Tibial artery (tissue), 4 donors: ENCODE measurements at regions not wholly inside any gene's neighbourhood (a gene's known extent, or its start where the extent isn't known, plus 50 kb on each side); places are given as distances from the start of the nearest gene placed in this dataset.

Experiments
- DNase-seq, 2 donors: peaks; one replicate each; pipeline ENCODE4 v3.0.0-alpha.2; 2019
- H3K27ac ChIP-seq, 2 donors: fragments of 200-600 bp; sonication (generic) in 1 of 2; 1 replicate in 1 of 2; 2 replicates in 1 of 2; pipeline ENCODE4 v1.5.1; 2018 to 2019; ENCODE audit warnings: mild to moderate bottlenecking in 1 of 2
- H3K27me3 ChIP-seq, 2 donors: fragments of 200-600 bp; sonication (generic) in 1 of 2; one replicate each; pipeline versions ENCODE4 v1.5.1 to v1.6.0; 2016 to 2019
- H3K36me3 ChIP-seq, 3 donors: fragments of 200-600 bp; sonication (generic) in 2 of 3; one replicate each; pipeline ENCODE4 v1.5.1; 2016 to 2019; ENCODE audit warnings: mild to moderate bottlenecking in 2 of 3
- H3K4me1 ChIP-seq, 4 donors: fragments of 200-600 bp; sonication (generic) in 2 of 4; 1 replicate in 3 of 4; 2 replicates in 1 of 4; pipeline ENCODE4 v1.5.1; 2016 to 2019
- H3K4me3 ChIP-seq, 2 donors: fragments of 200-600 bp; sonication (generic) in 1 of 2; 1 replicate in 1 of 2; 2 replicates in 1 of 2; pipeline ENCODE4 v1.5.1; 2018 to 2019; ENCODE audit warnings: mild to moderate bottlenecking in 2 of 2
- H3K9me3 ChIP-seq, 3 donors: fragments of 200-600 bp; sonication (generic) in 1 of 3; one replicate each; pipeline ENCODE4 v1.5.1; 2016 to 2019
- intact Hi-C: fragments of 100-400 bp; cut with DNase I; formaldehyde crosslinking; loops from one replicate; pipeline ENCODE4 v1.15.0; 2023; ENCODE audit warnings: low total_unique reads
- TF ChIP-seq, protein P1 (sequence below), 2 experiments: fragments of 200-600 bp in 1 of 2; fragments of 450-650 bp in 1 of 2; IDR thresholded peaks; one replicate each; pipeline ENCODE4 v1.5.1; 2017 to 2019; ENCODE audit warnings: antibody characterized with exemption in 2 of 2, mild to moderate bottlenecking in 1 of 2, moderate library complexity in 1 of 2

DNA sequence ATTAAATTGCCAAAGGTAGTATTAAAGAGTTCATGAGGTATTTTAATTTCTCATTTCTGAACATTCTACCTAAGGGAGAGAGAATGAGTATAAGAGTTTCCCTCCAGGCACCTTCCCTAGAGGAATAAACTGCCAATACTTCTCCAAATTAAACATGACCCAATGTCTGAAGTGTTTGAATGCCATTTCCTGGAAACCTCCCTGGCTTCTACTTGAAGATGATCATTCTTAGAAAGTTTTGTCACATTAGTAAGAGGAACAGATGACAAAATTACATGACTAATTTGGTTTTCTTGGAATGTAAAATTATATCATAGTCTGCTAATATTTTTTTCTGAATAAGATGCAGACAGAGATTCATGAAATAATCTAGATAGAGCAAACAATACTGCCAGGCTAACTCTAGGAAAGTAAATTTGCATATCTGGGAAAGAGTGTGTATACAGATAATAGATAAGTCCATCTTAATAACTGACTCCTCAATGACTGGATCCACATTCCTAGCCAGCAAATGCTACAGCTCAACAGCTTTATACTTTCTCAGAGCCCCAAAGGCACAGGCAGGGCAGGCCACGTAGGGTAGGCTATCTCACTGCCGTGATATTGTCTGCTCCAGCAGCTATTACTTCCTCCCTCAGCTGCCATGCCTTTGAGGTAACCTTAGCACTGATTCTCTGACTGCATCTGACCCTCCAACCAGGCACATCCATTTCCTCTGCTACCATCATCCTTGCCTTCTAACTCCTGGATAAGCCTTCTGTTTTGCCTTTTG, 630.8 kb upstream of the PIK3C3 start:
- Histone ChIP-seq H3K4me3 (no peak overlapping the region), H3K27me3 (no peaks in the 10 kb centered on the region), H3K36me3 (no peaks in the 10 kb centered on the region), H3K27ac (no peak overlapping the region), H3K4me1 (no peaks in the 10 kb centered on the region), H3K9me3 (no peaks in the 10 kb centered on the region)
- DNase-seq: no peak
- intact Hi-C loops: no loop called here
- TF ChIP-seq, protein P1, sequence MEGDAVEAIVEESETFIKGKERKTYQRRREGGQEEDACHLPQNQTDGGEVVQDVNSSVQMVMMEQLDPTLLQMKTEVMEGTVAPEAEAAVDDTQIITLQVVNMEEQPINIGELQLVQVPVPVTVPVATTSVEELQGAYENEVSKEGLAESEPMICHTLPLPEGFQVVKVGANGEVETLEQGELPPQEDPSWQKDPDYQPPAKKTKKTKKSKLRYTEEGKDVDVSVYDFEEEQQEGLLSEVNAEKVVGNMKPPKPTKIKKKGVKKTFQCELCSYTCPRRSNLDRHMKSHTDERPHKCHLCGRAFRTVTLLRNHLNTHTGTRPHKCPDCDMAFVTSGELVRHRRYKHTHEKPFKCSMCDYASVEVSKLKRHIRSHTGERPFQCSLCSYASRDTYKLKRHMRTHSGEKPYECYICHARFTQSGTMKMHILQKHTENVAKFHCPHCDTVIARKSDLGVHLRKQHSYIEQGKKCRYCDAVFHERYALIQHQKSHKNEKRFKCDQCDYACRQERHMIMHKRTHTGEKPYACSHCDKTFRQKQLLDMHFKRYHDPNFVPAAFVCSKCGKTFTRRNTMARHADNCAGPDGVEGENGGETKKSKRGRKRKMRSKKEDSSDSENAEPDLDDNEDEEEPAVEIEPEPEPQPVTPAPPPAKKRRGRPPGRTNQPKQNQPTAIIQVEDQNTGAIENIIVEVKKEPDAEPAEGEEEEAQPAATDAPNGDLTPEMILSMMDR (IDR thresholded peaks at IDR 0.05): no peak

DNA sequence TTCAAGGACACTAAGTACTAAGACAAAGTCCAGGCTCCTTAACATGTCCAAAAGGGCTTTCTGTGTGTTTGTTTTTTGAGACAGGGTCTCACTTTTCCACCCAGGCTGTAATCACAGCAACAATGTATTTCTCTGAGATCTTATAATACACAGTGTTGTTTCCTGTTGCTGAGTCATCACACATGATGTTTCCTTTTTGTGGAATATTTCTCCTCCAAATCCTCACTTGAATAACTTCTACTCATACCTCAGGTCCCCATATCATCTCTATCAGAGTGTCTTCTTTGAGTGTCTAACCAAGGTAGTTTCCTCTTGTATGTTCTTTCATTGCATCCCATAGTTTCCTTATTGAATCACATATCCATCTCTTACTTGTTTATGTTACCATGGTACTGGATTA, 632.0 kb upstream of the PIK3C3 start:
- no peak overlapping the region for H3K4me3 ChIP-seq
- no peak overlapping the region for H3K27ac ChIP-seq
- H3K27me3 ChIP-seq: no peaks in the 10 kb centered on the region
- H3K4me1 ChIP-seq: no peaks in the 10 kb centered on the region
- intact Hi-C loops: no loop called here
- H3K36me3 ChIP-seq: no peaks in the 10 kb centered on the region
- no peak for DNase-seq
- H3K9me3 ChIP-seq: no peaks in the 10 kb centered on the region
- TF ChIP-seq, protein P1 (IDR thresholded peaks at IDR 0.05): no peak

DNA sequence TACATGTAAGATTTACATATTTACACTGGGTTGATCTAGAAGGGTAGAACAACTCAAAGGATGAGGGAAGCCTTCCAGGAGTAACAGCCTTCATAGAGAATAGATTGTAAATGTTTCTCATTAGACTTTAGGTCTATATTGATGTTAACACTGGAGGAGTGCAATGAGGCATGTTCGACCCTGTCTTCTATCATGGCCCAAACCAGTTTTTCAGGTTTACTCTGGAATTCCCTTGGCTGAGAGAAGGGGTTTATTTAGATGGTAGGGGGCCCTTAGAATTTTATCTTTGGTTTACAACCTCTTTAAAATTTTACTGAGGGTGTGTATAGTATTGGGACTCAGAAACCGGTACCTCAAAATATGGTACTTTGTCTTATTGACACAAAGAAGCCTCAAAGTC, 634.9 kb upstream of the PIK3C3 start:
- Histone ChIP-seq H3K27me3 (no peaks in the 10 kb centered on the region), H3K4me3 (no peak overlapping the region), H3K36me3 (no peaks in the 10 kb centered on the region), H3K9me3 (no peaks in the 10 kb centered on the region), H3K27ac (no peak overlapping the region), H3K4me1 (no peaks in the 10 kb centered on the region)
- TF ChIP-seq, protein P1 (IDR thresholded peaks at IDR 0.05): no peak
- intact Hi-C loops: no loop called here
- DNase-seq: no peak

DNA sequence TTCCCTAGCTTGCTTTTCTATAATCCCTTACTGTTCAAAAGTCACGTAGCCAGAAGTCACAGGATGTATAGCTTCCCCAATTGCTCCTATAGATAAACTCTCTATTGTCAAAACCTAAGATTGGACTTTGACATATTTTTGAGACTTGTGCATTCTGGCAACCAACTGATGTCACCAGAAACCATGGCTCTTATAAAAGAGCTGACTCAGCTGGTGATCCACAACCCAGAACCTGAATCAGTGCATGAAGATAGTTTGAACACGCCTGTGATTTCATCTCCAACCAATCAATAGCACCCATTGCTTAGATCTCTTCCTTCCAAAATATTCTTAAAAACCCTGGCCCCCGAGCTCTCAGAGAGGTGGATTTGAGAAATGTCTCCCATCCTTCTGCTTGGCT, 639.9 kb upstream of the PIK3C3 start:
- intact Hi-C loops: no loop called here
- Histone ChIP-seq H3K36me3 (no peaks in the 10 kb centered on the region), H3K27ac (no peak overlapping the region), H3K4me3 (no peak overlapping the region), H3K27me3 (no peaks in the 10 kb centered on the region), H3K4me1 (no peaks in the 10 kb centered on the region), H3K9me3 (no peaks in the 10 kb centered on the region)
- DNase-seq: no peak
- TF ChIP-seq, protein P1 (IDR thresholded peaks at IDR 0.05): no peak

DNA sequence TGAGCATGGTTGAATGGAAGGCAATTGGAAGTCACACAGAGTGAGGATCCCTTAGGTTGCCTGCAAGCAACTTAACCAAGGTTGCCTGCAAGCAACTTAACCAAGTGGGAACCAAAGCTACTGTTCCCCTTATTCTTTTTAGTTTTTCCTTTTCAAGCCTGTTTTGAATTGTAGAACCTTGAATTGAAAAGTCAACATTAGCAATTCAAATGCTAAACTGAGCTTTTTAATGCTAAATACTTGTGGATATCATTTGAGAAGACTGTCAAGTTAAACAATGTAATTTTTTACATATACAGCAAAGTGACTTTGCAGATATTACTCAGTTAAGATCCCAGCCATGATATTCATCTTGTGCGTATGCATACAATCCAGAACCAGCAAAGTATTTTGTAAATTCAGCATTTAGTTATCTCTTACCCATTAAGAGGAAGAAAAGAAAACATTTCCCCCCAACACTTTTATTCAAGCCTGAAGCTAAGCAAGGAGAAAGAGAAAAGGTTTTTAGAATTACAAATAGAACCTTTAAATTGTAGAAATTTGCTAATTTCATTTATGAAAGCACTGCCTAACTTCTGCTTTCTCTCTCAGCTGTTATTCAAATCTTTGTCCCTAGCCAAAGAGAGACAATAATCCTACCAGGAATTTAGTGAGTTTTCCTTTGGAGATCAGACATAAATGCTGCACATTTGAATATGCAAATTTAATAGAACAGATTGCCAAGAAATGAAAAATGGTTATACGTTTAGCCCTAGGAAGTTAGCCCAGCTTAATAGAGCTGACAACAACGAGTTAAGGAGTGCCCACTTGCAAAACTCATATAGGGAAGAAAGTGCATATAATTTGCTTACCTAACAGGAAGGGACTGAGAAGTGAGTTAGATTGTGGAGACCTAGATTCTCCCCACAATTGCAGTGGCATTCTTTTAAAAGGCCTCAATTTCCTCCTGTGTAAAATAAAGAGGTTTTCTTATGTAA, 643.2 kb upstream of the PIK3C3 start:
- TF ChIP-seq, protein P1 (IDR thresholded peaks at IDR 0.05): no peak

More for the DNA sequence above, 643.2 kb upstream of the PIK3C3 start:
- Histone ChIP-seq H3K4me1 (no peaks in the 10 kb centered on the region), H3K27me3 (no peaks in the 10 kb centered on the region), H3K4me3 (no peak overlapping the region), H3K27ac (no peak overlapping the region), H3K36me3 (no peaks in the 10 kb centered on the region), H3K9me3 (no peaks in the 10 kb centered on the region)
- intact Hi-C loops: no loop called here
- DNase-seq: no peak
